ENCODE measurements at regions not wholly inside any gene's neighbourhood (a gene's known extent, or its start where the extent isn't known, plus 50 kb on each side); places are given as distances from the start of the nearest gene placed in this dataset.

DNA sequence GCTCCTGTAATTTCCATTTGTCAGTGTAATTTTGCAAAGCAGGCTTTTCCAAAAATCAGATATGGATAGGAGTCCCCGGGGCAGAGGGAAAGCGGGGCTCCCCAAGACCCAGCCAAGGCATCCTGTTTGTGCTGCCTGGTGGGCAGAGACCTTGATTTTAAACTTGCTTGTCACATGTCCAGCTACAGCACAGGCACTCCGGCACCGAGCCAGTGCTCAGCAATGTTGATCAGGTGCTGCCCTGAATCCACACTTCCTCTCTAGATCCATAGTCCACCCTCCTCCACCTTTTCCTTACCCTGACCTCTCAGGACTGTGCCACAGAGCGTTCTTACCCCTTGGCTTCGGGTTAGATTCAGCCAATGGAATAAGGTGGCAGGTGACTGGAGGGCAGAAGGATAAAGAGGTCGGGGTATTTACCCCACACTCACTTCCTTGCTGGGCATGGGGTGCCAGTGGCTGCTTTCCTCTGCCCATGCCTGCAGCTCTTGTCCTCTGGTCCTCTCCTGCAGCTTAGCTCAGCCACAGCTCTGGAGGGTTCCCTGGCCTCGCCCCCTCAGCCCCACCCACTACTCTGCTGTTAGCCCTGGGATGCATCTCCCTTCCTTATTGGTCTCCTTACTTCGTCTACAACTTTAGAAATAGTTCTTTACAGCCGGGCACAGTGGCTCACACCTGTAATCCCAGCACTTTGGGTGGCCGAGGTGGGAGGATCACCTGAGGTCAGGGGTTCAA, 80.1 kb downstream of the IRF2BPL start:
- Mint-ChIP-seq H3K27ac (no peak overlapping the region), H3K36me3 (ENCODE audit: insufficient read depth) (no peaks in the 10 kb centered on the region), H3K4me1 (ENCODE audit: low read depth) (peaks cover 18% of the 10 kb centered on the region), H3K27me3 (no peaks in the 10 kb centered on the region), H3K4me3 (ENCODE audit: low read depth) (no peak overlapping the region), H3K9me3 (ENCODE audit: low read depth) (no peaks in the 10 kb centered on the region)
- TF ChIP-seq, protein P1, sequence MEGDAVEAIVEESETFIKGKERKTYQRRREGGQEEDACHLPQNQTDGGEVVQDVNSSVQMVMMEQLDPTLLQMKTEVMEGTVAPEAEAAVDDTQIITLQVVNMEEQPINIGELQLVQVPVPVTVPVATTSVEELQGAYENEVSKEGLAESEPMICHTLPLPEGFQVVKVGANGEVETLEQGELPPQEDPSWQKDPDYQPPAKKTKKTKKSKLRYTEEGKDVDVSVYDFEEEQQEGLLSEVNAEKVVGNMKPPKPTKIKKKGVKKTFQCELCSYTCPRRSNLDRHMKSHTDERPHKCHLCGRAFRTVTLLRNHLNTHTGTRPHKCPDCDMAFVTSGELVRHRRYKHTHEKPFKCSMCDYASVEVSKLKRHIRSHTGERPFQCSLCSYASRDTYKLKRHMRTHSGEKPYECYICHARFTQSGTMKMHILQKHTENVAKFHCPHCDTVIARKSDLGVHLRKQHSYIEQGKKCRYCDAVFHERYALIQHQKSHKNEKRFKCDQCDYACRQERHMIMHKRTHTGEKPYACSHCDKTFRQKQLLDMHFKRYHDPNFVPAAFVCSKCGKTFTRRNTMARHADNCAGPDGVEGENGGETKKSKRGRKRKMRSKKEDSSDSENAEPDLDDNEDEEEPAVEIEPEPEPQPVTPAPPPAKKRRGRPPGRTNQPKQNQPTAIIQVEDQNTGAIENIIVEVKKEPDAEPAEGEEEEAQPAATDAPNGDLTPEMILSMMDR (IDR thresholded peaks at IDR 0.05; ENCODE audit: unreplicated experiment), result no peak
- DNase-seq (ENCODE audit: low spot score, unreplicated experiment), result no peak

DNA sequence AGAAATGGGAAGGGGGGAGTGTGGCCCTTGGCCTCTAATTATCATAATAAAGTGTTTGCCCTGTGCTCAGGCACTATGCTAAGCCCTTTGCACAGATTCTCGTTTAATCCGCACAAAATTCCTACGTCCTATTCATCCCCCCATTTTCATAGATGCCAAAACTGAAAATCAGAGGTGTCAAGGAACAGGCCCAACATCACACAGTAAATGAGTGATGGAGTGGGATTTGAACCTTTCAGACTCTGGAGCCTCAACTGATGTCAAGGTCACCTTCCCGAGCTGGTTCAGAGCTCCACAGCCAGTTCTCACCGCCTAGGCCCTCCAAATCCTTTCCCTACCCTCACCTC, 80.7 kb downstream of the IRF2BPL start:
- Mint-ChIP-seq H3K4me1 (ENCODE audit: low read depth) (peaks cover 18% of the 10 kb centered on the region), H3K4me3 (ENCODE audit: low read depth) (no peak overlapping the region), H3K36me3 (ENCODE audit: insufficient read depth) (no peaks in the 10 kb centered on the region), H3K27ac (peak overlapping the region; percentile 84), H3K27me3 (no peaks in the 10 kb centered on the region), H3K9me3 (ENCODE audit: low read depth) (no peaks in the 10 kb centered on the region)
- TF ChIP-seq, protein P1 (IDR thresholded peaks at IDR 0.05; ENCODE audit: unreplicated experiment), result no peak
- no peak for DNase-seq (ENCODE audit: low spot score, unreplicated experiment)

DNA sequence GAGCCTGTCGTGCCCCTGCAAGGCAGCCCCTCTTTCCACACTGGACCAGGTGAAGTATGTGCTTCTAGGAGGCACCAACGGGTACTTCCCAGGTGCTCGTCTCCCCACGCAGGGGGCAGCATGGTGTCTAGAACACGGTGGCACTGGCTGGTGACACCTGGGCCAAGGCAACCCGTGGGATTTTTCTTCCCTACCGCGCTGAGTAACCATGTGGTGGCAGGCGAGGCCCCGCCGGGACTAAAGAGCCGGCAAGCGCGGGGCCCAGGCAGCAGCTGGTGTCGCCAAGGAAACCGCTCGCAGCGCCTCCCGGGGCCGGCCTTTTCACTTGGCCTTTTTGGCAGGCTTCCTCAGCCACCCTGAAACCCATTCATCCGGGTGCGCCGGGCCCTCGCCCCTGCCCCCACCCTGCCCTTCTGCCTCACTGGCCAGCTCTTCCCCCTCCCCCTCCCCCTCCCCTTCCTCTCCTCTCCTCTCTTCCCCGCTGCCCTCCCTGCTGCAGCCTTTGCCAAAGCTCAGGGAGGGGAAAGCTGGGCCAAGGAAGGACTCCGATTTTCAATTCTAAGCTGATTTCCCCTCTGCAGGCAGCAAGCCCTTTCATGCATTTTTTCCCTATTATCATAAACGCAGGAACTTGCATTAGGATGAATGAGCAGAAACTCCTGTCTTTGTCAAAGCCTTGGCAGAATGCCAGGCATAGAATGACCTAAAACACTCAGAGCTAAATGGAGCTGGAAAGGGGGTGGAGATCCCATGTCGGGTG, 81.2 kb downstream of the IRF2BPL start:
- TF ChIP-seq, protein P1 (IDR thresholded peaks at IDR 0.05; ENCODE audit: unreplicated experiment), result peak; percentile 56
- peaks cover 18% of the 10 kb centered on the region for H3K4me1 Mint-ChIP-seq (ENCODE audit: low read depth)
- no peak overlapping the region for H3K4me3 Mint-ChIP-seq (ENCODE audit: low read depth)
- peak overlapping the region; percentile 88 for H3K27ac Mint-ChIP-seq
- H3K9me3 Mint-ChIP-seq (ENCODE audit: low read depth), result no peaks in the 10 kb centered on the region
- H3K36me3 Mint-ChIP-seq (ENCODE audit: insufficient read depth), result no peaks in the 10 kb centered on the region
- DNase-seq (ENCODE audit: low spot score, unreplicated experiment), result peak; percentile 65
- H3K27me3 Mint-ChIP-seq, result no peaks in the 10 kb centered on the region

- Mint-ChIP-seq H3K27me3 (no peaks in the 10 kb centered on the region), H3K27ac (peak overlapping the region; percentile 88), H3K36me3 (ENCODE audit: insufficient read depth) (no peaks in the 10 kb centered on the region), H3K4me3 (ENCODE audit: low read depth) (no peak overlapping the region), H3K4me1 (ENCODE audit: low read depth) (peaks cover 18% of the 10 kb centered on the region), H3K9me3 (ENCODE audit: low read depth) (no peaks in the 10 kb centered on the region)
- TF ChIP-seq, protein P1 (IDR thresholded peaks at IDR 0.05; ENCODE audit: unreplicated experiment), result no peak
- DNase-seq (ENCODE audit: low spot score, unreplicated experiment), result no peak
Measured at GRCh38 chr14:76946753-76947077, 81.8 kb downstream of the IRF2BPL start.

DNA sequence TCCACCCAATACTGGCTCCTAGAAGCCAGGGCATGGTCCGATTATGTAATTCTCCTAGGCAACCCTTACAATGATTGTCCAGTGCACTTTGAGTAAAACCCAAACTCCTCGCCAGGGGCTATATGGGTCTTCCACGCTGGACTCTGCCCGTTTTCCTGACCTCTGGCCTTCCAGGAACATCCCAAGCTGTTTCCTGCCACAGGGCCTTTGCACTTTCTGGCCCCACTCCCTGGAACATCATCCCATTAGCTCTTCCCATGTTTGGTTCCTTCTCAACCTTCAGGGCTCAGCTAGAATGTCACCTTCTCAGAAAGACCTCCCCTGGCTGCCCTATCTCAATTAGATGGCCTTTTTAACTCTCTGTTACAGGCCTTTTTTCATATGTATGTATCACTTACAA, 85.4 kb downstream of the IRF2BPL start:
- Mint-ChIP-seq H3K27me3 (no peaks in the 10 kb centered on the region), H3K36me3 (ENCODE audit: insufficient read depth) (no peaks in the 10 kb centered on the region), H3K4me1 (ENCODE audit: low read depth) (peaks cover 17% of the 10 kb centered on the region), H3K27ac (no peak overlapping the region), H3K4me3 (ENCODE audit: low read depth) (no peak overlapping the region), H3K9me3 (ENCODE audit: low read depth) (no peaks in the 10 kb centered on the region)
- no peak for DNase-seq (ENCODE audit: low spot score, unreplicated experiment)
- TF ChIP-seq, protein P1 (IDR thresholded peaks at IDR 0.05; ENCODE audit: unreplicated experiment), result no peak

All from progenitor cell of endocrine pancreas (in vitro differentiated cells).